NCI-H2227 treated with DMSO at 0.1 percent for 48 hours (cell line): ENCODE measurements at regions not wholly inside any gene's neighbourhood (a gene's known extent, or its start where the extent isn't known, plus 50 kb on each side); places are given as distances from the start of the nearest gene placed in this dataset.
"Not testable (repeated sequence)": the region's sequence is repeated elsewhere in the genome, so short reads cannot be mapped to it uniquely, and the experiment has no call there.

Source experiments
- DNase-seq: peaks from one replicate; lab custom pipeline; 2025; lab: John Stamatoyannopoulos, UW

GRCh38 chr11:34794696-34795095 is 121.5 kb downstream of the APIP start:
- no peak for DNase-seq

GRCh38 chr11:34793666-34794065 is 122.5 kb downstream of the APIP start:
- DNase-seq: no peak

GRCh38 chr11:34792814-34793258 is 123.3 kb downstream of the APIP start:
- DNase-seq: no peak

GRCh38 chr11:34791780-34792542 is 124.2 kb downstream of the APIP start:
- DNase-seq: no peak

- DNase-seq: no peak
Observed at GRCh38 chr11:34790620-34791019, 125.6 kb downstream of the APIP start.

GRCh38 chr11:34789196-34789834 is 126.9 kb downstream of the APIP start:
- DNase-seq: no peak

GRCh38 chr11:34788642-34789041 is 127.5 kb downstream of the APIP start:
- DNase-seq: no peak

- DNase-seq: no peak
Observed at GRCh38 chr11:34787895-34788294, 128.3 kb downstream of the APIP start.

GRCh38 chr11:34787348-34787747 is 128.8 kb downstream of the APIP start:
- no peak for DNase-seq

GRCh38 chr11:34784318-34784841 is 131.8 kb downstream of the APIP start:
- no peak for DNase-seq

GRCh38 chr11:34783816-34784317 is 132.3 kb downstream of the APIP start:
- DNase-seq: no peak

- not testable (repeated sequence) for DNase-seq
Observed at GRCh38 chr11:34781826-34782225, 134.4 kb downstream of the APIP start.

GRCh38 chr11:34775417-34775888 is 140.7 kb downstream of the APIP start:
- DNase-seq: no peak

GRCh38 chr11:34774604-34775003 is 141.6 kb downstream of the APIP start:
- DNase-seq: no peak

- no peak for DNase-seq
Observed at GRCh38 chr11:34773826-34774225, 142.4 kb downstream of the APIP start.

- DNase-seq: no peak
Observed at GRCh38 chr11:34773211-34773610, 143.0 kb downstream of the APIP start.

- no peak for DNase-seq
Observed at GRCh38 chr11:34770111-34770510, 146.1 kb downstream of the APIP start.

GRCh38 chr11:34769224-34769623 is 147.0 kb downstream of the APIP start:
- no peak for DNase-seq

GRCh38 chr11:34762625-34763024 is 141.7 kb downstream of the EHF start:
- not testable (repeated sequence) for DNase-seq

- no peak for DNase-seq
Observed at GRCh38 chr11:34758262-34758661, 137.4 kb downstream of the EHF start.

- no peak for DNase-seq
Observed at GRCh38 chr11:34757026-34757451, 136.1 kb downstream of the EHF start.

- no peak for DNase-seq
Observed at GRCh38 chr11:34756591-34756990, 135.7 kb downstream of the EHF start.

- no peak for DNase-seq
Observed at GRCh38 chr11:34755671-34756070, 134.8 kb downstream of the EHF start.
